Lung (tissue), 11 donors: ENCODE measurements at regions not wholly inside any gene's neighbourhood (a gene's known extent, or its start where the extent isn't known, plus 50 kb on each side); places are given as distances from the start of the nearest gene placed in this dataset.

Experiments used
- ATAC-seq: fragments of 200-7000 bp; cut with Tn5 transposase; one replicate; pipeline ENCODE4 v1.9.1; 2020; ENCODE audit warnings: moderate number of reproducible peaks; ENCODE audit not compliant: insufficient read depth, low FRiP score
- DNase-seq, 3 donors: peaks; one replicate each; pipeline ENCODE4 v3.0.0-alpha.2; 2013 to 2017
- H3K27ac ChIP-seq, 2 donors: one replicate each; pipeline ENCODE4 v1.5.1; 2013; ENCODE audit warnings: mild to moderate bottlenecking in 2 of 2, moderate library complexity in 2 of 2, control low read depth in 1 of 2, inconsistent platforms in 1 of 2, low read depth in 1 of 2, low read length in 1 of 2
- H3K27me3 ChIP-seq, 3 donors: one replicate each; pipeline ENCODE4 v1.5.1; 2013; ENCODE audit warnings: low read length in 2 of 3; ENCODE audit not compliant: control insufficient read depth in 3 of 3, insufficient read depth in 3 of 3
- H3K36me3 ChIP-seq, 4 donors: one replicate each; pipeline ENCODE4 v1.5.1; 2013; ENCODE audit warnings: low read length in 4 of 4, mild to moderate bottlenecking in 1 of 4, moderate library complexity in 1 of 4; ENCODE audit not compliant: control insufficient read depth in 4 of 4, insufficient read depth in 4 of 4
- H3K4me1 ChIP-seq, 5 donors: one replicate each; pipeline ENCODE4 v1.5.1; 2013; ENCODE audit warnings: low read length in 5 of 5, mild to moderate bottlenecking in 2 of 5, moderate library complexity in 1 of 5; ENCODE audit not compliant: control insufficient read depth in 5 of 5, insufficient read depth in 5 of 5
- H3K4me3 ChIP-seq: one replicate; pipeline ENCODE4 v1.5.1; 2013; ENCODE audit warnings: mild to moderate bottlenecking, control low read depth, moderate library complexity
- H3K9ac ChIP-seq, 2 donors: one replicate each; pipeline ENCODE4 v1.5.1; 2013; ENCODE audit warnings: low read length in 2 of 2, control low read depth in 1 of 2; ENCODE audit not compliant: insufficient read depth in 1 of 2
- H3K9me3 ChIP-seq, 4 donors: one replicate each; pipeline ENCODE4 v1.5.1; 2013; ENCODE audit warnings: low read length in 3 of 4, mild to moderate bottlenecking in 1 of 4, moderate library complexity in 1 of 4; ENCODE audit not compliant: control insufficient read depth in 4 of 4, insufficient read depth in 3 of 4
- WGBS, 2 donors: extraction: QIAGEN DNeasy Blood & Tissue Kit; methylation state at CpG; one replicate each; pipeline ENCODE4 v1.1.7; 2013; 5-methylcytosine and 5-hydroxymethylcytosine counted together
- TF ChIP-seq, protein P1 (sequence below): IDR thresholded peaks from 2 replicates; pipeline ENCODE4 v1.5.1; 2012; ENCODE audit warnings: mild to moderate bottlenecking; ENCODE audit errors: control extremely low read depth, extremely low read depth
- donor health status: control.
- donor health status: control.
- donor health status: Bipolar disorder and iron deficiency.
- donor health status: healthy.
- donor health status: DM: yes; HTN: yes; CAD: no.

DNA sequence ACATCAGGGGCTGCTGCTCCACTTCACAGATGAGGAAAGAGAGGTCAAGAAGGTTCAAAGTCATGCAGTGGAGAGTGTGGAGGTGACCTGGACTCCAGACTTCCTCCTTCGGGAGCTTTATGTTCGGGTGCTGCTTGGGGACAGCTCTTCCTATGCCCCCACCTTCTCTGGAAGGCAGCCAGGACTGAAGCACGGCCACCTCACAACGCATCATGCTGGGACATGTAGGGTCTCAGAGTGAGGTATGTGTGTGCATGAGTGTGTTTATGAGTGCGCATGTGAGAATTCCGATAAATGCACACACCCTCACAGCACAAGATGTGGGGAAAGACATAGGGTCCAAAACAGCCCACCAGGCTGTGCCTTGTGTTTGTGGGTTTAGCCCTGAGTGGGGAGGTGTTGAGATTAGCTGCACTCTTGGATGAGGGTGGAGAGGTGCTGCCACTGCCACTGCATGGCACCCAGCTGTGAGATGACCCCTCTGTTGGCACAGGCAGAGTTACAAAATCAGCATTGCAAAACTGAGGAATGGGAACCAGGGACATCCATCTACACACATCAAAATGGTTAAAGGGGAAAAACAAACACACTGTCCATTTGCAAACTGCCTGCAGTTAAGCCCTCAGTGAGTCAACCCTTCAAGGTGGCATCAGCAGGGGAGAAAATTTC is 367.4 kb downstream of the SEC14L1 start:
- Histone ChIP-seq H3K4me1 (no peaks in the 10 kb centered on the region), H3K9me3 (peaks cover 0 to 9% (median 2%) of the 10 kb centered on the region in 4 donors), H3K4me3 (no peak overlapping the region), H3K27ac (no peak overlapping the region), H3K9ac (no peak overlapping the region), H3K27me3 (no peaks in the 10 kb centered on the region), H3K36me3 (no peaks in the 10 kb centered on the region)
- peak in 1 of 3 donors; percentile 13 for DNase-seq
- ATAC-seq, result no peak
- TF ChIP-seq, protein P1, sequence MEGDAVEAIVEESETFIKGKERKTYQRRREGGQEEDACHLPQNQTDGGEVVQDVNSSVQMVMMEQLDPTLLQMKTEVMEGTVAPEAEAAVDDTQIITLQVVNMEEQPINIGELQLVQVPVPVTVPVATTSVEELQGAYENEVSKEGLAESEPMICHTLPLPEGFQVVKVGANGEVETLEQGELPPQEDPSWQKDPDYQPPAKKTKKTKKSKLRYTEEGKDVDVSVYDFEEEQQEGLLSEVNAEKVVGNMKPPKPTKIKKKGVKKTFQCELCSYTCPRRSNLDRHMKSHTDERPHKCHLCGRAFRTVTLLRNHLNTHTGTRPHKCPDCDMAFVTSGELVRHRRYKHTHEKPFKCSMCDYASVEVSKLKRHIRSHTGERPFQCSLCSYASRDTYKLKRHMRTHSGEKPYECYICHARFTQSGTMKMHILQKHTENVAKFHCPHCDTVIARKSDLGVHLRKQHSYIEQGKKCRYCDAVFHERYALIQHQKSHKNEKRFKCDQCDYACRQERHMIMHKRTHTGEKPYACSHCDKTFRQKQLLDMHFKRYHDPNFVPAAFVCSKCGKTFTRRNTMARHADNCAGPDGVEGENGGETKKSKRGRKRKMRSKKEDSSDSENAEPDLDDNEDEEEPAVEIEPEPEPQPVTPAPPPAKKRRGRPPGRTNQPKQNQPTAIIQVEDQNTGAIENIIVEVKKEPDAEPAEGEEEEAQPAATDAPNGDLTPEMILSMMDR, result no peak
- WGBS, 2 donors, result 45 to 58% methylated on average over 6 of the region's 6 CpGs

DNA sequence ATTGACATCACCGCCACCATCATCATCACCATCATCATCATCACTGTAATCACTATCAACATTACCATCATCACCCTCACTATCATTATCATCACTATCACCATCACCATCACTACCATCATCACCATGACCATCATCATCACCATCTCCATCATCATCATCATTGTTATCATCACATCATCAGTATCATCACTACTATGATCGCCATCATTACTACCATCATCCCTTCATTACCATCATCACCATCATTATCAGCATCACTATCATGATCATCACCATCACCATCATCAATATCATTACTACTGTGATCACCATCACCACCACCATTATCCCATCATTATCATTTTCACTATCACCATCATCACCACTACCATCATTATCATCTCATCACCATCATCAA is 368.3 kb downstream of the SEC14L1 start:
- Histone ChIP-seq H3K36me3 (no peaks in the 10 kb centered on the region), H3K4me1 (no peaks in the 10 kb centered on the region), H3K4me3 (no peak overlapping the region), H3K27me3 (no peaks in the 10 kb centered on the region), H3K27ac (no peak overlapping the region), H3K9ac (no peak overlapping the region), H3K9me3 (peaks cover 0 to 9% (median 2%) of the 10 kb centered on the region in 4 donors)
- ATAC-seq (no peak), DNase-seq (peak in 1 of 3 donors; percentile 24)
- 98 to 100% methylated on average over 2 of the region's 2 CpGs for WGBS, 2 donors
- TF ChIP-seq, protein P1, result no peak

DNA sequence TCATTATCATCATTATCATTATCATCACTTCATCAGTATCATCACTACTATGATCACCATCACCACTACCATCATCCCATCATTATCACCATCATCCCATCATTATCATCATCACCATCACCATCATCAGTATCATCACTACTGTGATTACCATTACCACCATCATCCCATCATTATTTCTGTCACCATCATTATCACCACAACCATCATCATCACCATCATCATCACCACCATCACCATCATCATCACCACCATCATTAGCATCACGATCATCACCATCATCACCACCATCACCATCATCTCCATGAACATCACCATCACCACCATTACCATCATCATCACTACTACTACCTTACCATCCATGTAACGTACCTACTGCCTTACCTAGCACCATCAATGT is 368.8 kb downstream of the SEC14L1 start:
- H3K27me3 ChIP-seq, result no peaks in the 10 kb centered on the region
- H3K4me1 ChIP-seq, result no peaks in the 10 kb centered on the region
- H3K9me3 ChIP-seq, result peaks cover 0 to 9% (median 2%) of the 10 kb centered on the region in 4 donors
- H3K27ac ChIP-seq, result no peak overlapping the region
- WGBS, 2 donors, result 94 to 97% methylated on average over 2 of the region's 2 CpGs
- ATAC-seq (no peak), DNase-seq (peak in 1 of 3 donors; percentile 11)
- no peak overlapping the region for H3K4me3 ChIP-seq
- TF ChIP-seq, protein P1, result no peak
- H3K36me3 ChIP-seq, result no peaks in the 10 kb centered on the region
- no peak overlapping the region for H3K9ac ChIP-seq
